HFF-Myc (cell line): ENCODE measurements at regions not wholly inside any gene's neighbourhood (a gene's known extent, or its start where the extent isn't known, plus 50 kb on each side); places are given as distances from the start of the nearest gene placed in this dataset.
"Not testable (repeated sequence)": the region's sequence is repeated elsewhere in the genome, so short reads cannot be mapped to it uniquely, and the experiment has no call there.

Source experiments
- DNase-seq: peaks from one replicate; pipeline ENCODE4 v3.0.0-alpha.2; 2011; ENCODE audit warnings: low read depth; ENCODE audit errors: extremely low read depth
- H3K4me3 ChIP-seq: replicated peaks from 2 replicates; pipeline ENCODE4 v1.5.1; 2011; ENCODE audit warnings: low read depth, mild to moderate bottlenecking, control low read depth, low read length
- TF ChIP-seq, protein P1 (sequence below): IDR thresholded peaks from 2 replicates; pipeline ENCODE4 v1.5.1; 2012; ENCODE audit warnings: mild to moderate bottlenecking, low read depth, low read length, control low read depth; ENCODE audit errors: missing control alignments

DNA sequence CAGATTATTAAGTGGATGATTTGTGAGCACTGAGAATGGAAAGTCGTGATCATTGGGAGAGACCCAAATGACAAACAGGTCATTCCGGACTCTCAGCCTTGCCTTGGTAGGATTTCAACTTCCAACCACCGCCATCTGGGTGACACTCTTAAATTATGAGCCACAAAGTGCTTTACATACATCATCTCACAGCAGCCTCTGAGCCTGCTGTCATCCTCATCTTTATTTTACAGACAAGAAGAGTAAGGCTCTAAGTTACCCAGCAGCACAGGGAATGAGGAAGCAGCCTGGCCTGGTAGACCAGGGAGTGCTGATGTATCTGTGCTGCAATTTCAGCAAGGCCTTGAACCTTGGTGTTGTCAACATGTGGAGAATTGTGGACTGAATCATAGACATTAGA is 105.8 kb upstream of the TRIM2 start:
- H3K4me3 ChIP-seq, result no peak overlapping the region
- TF ChIP-seq, protein P1, sequence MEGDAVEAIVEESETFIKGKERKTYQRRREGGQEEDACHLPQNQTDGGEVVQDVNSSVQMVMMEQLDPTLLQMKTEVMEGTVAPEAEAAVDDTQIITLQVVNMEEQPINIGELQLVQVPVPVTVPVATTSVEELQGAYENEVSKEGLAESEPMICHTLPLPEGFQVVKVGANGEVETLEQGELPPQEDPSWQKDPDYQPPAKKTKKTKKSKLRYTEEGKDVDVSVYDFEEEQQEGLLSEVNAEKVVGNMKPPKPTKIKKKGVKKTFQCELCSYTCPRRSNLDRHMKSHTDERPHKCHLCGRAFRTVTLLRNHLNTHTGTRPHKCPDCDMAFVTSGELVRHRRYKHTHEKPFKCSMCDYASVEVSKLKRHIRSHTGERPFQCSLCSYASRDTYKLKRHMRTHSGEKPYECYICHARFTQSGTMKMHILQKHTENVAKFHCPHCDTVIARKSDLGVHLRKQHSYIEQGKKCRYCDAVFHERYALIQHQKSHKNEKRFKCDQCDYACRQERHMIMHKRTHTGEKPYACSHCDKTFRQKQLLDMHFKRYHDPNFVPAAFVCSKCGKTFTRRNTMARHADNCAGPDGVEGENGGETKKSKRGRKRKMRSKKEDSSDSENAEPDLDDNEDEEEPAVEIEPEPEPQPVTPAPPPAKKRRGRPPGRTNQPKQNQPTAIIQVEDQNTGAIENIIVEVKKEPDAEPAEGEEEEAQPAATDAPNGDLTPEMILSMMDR, result no peak
- no peak for DNase-seq

GRCh38 chr4:153099391-153100140 is 104.7 kb upstream of the TRIM2 start:
- no peak for DNase-seq
- H3K4me3 ChIP-seq, result no peak overlapping the region
- TF ChIP-seq, protein P1, result no peak

DNA sequence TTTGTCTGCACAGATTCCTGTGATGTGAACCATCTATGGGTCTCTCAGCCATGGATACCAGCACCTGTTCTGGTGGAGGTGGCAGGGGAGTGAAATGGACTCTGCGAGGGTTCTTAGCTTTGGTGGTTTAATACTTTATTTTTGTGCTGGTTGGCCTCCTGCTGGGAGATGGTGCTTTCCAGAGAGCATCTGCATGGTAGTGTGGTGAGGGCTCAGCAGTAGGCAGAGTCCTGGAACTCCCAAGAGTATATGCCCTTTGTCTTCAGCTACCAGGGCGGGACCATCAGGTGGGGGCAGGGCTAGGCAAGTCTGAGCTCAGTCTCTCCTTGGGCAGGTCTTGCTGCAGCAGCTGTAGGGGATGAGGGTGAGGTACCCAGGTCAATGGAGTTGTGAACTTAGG is 97.5 kb upstream of the TRIM2 start:
- not testable (repeated sequence) for DNase-seq, H3K4me3 ChIP-seq

- DNase-seq, result no peak
- no peak overlapping the region for H3K4me3 ChIP-seq
- TF ChIP-seq, protein P1, result no peak
These were observed 97.0 kb upstream of the TRIM2 start for GRCh38 chr4:153107246-153107645.

GRCh38 chr4:153109296-153109849 is 94.9 kb upstream of the TRIM2 start:
- DNase-seq, result no peak
- TF ChIP-seq, protein P1, result no peak

GRCh38 chr4:153110739-153111138 is 93.5 kb upstream of the TRIM2 start:
- no peak overlapping the region for H3K4me3 ChIP-seq
- TF ChIP-seq, protein P1, result no peak
- DNase-seq, result no peak

More at GRCh38 chr4:153109296-153109849, 94.9 kb upstream of the TRIM2 start:
- no peak overlapping the region for H3K4me3 ChIP-seq

- no peak for DNase-seq
- TF ChIP-seq, protein P1, result no peak
- no peak overlapping the region for H3K4me3 ChIP-seq
These were observed 92.7 kb upstream of the TRIM2 start for GRCh38 chr4:153111426-153112040.
